ENCODE measurements at regions not wholly inside any gene's neighbourhood (a gene's known extent, or its start where the extent isn't known, plus 50 kb on each side); places are given as distances from the start of the nearest gene placed in this dataset.

DNA sequence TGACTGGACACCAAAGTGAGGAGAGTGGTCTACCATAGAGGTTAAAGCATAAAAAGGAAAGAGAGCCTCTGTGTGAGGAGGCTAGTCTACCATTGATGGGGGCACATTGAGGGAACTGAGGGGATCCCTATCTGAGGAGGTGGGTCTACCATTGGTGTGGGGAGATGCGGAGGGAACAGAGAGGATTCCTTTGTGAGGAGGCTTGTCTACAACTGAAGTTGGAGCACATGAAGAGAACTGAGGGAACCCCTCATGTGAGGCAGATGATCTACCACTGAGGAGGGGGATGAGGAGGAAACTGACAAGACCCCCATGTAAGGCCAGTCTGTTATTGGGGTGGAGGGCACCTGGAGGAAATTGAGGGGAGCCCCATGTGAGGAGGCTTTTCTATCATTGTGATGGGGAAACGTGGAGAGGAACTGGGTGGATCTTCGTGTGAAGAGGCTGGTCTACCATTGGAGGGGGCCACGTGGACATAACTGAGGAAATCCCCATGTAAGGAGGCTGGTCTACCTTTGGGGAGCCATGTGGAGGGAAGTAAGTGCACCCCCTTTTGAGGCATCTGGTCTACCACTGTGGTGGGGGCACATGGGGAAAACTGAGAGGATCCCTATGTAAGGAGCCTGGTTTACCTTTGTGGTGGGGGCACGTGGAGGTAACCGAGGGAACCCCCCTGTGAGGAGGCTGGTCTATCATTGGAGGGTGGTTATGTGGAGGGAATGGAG lies 160.1 kb downstream of the FBLN2 start:
- no peak for TF ChIP-seq CTCF (IDR thresholded peaks at IDR 0.05)
- TF ChIP-seq POLR2A (IDR thresholded peaks at IDR 0.05; ENCODE audit: low read depth): no peak
- TF ChIP-seq POLR2AphosphoS5 (IDR thresholded peaks at IDR 0.05): no peak
- TF ChIP-seq EP300 (IDR thresholded peaks at IDR 0.05): no peak
- peak; percentile 89 for DNase-seq (ENCODE audit: extremely low spot score)
- Histone ChIP-seq H3K27me3 (peaks cover 0 to 17% (median 0%) of the 10 kb centered on the region in 4 donors), H3K9me3 (peaks cover 0 to 14% (median 0%) of the 10 kb centered on the region in 4 donors), H3K4me3 (no peak overlapping the region), H3K4me1 (no peaks in the 10 kb centered on the region), H3K36me3 (no peaks in the 10 kb centered on the region), H3K27ac (replicated peaks in 1 of 4) (no peak overlapping the region)
- 74% methylated on average over 6 of the region's 6 CpGs for WGBS
- intact Hi-C loops (cut with DNase I): no loop called here

DNA sequence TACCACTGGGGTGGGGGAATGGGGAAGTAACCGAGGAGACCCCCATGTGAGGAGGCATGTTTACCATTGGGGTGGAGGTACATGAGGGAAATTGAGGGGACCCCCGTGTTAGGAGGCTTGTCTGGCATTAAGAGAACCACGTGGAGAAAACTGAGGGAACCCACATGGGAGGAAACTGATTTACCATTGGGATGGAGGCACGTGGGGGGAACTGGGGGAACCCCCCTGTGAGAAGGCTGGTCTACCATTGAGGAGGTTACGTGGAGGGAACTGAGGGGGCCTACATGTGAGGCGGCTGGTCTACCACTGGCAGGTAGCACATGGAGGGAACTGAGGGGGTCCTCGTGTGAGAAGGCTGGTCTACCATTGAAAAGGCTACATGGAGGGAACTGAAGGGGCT lies 159.4 kb downstream of the FBLN2 start:
- TF ChIP-seq POLR2AphosphoS5 (IDR thresholded peaks at IDR 0.05): no peak
- TF ChIP-seq EP300 (IDR thresholded peaks at IDR 0.05): no peak
- 79% methylated on average over 7 of the region's 7 CpGs for WGBS
- H3K4me3 ChIP-seq: no peak overlapping the region
- no peaks in the 10 kb centered on the region for H3K36me3 ChIP-seq
- intact Hi-C loops (cut with DNase I): no loop called here
- peaks cover 0 to 13% (median 0%) of the 10 kb centered on the region in 4 donors for H3K9me3 ChIP-seq
- no peaks in the 10 kb centered on the region for H3K4me1 ChIP-seq
- peaks cover 0 to 24% (median 0%) of the 10 kb centered on the region in 4 donors for H3K27me3 ChIP-seq
- H3K27ac ChIP-seq (replicated peaks in 1 of 4): no peak overlapping the region
- DNase-seq (ENCODE audit: extremely low spot score): no peak

DNA sequence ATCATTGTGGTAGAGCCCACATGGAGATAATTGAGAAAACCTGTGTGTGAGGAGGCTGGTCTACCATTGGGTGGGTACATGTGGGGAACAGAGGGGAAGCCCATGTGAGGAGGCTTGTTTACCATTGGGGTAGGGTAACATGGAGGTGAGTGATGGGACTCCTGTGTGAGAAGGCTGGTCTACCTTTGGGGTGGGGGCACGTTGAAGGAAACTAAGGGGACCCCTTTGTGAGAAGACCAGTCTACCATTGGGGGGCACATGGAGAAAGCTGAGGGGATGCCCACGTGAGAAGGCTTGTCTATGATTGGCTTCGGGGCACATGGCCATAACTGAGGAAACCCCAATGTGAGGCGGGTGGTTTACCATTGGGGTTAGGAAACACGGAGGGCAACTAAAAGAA lies 158.5 kb downstream of the FBLN2 start:
- peaks cover 0 to 6% (median 0%) of the 10 kb centered on the region in 4 donors for H3K9me3 ChIP-seq
- WGBS: 86% methylated on average over 5 of the region's 5 CpGs
- no peak overlapping the region for H3K4me3 ChIP-seq
- peaks cover 0 to 29% (median 0%) of the 10 kb centered on the region in 4 donors for H3K27me3 ChIP-seq
- no peak for DNase-seq (ENCODE audit: extremely low spot score)
- H3K27ac ChIP-seq (replicated peaks in 1 of 4): no peak overlapping the region
- no peaks in the 10 kb centered on the region for H3K36me3 ChIP-seq
- no peaks in the 10 kb centered on the region for H3K4me1 ChIP-seq
- TF ChIP-seq CTCF (IDR thresholded peaks at IDR 0.05) (no peak), POLR2AphosphoS5 (IDR thresholded peaks at IDR 0.05) (no peak), POLR2A (IDR thresholded peaks at IDR 0.05; ENCODE audit: low read depth) (no peak), EP300 (IDR thresholded peaks at IDR 0.05) (no peak)
- intact Hi-C loops (cut with DNase I): no loop called here

- Histone ChIP-seq H3K9me3 (peaks cover 0 to 6% (median 0%) of the 10 kb centered on the region in 4 donors), H3K4me1 (no peaks in the 10 kb centered on the region), H3K27me3 (peaks cover 0 to 34% (median 0%) of the 10 kb centered on the region in 4 donors), H3K36me3 (no peaks in the 10 kb centered on the region), H3K4me3 (no peak overlapping the region), H3K27ac (replicated peaks in 1 of 4) (no peak overlapping the region)
- WGBS: 81% methylated on average over 4 of the region's 4 CpGs
- intact Hi-C loops (cut with DNase I): no loop called here
- no peak for DNase-seq (ENCODE audit: extremely low spot score)
- TF ChIP-seq POLR2A (IDR thresholded peaks at IDR 0.05; ENCODE audit: low read depth) (no peak), CTCF (IDR thresholded peaks at IDR 0.05) (no peak), EP300 (IDR thresholded peaks at IDR 0.05) (no peak), POLR2AphosphoS5 (IDR thresholded peaks at IDR 0.05) (no peak)
Measured at GRCh38 chr3:13706886-13707285, 158.0 kb downstream of the FBLN2 start.

GRCh38 chr3:13706451-13706850 lies 157.5 kb downstream of the FBLN2 start:
- Histone ChIP-seq H3K27ac (replicated peaks in 1 of 4) (no peak overlapping the region), H3K4me3 (no peak overlapping the region), H3K27me3 (peaks cover 0 to 37% (median 1%) of the 10 kb centered on the region in 4 donors), H3K4me1 (no peaks in the 10 kb centered on the region), H3K36me3 (no peaks in the 10 kb centered on the region), H3K9me3 (peaks cover 0 to 6% (median 0%) of the 10 kb centered on the region in 4 donors)
- intact Hi-C loops (cut with DNase I): no loop called here
- 78% methylated on average over 2 of the region's 2 CpGs for WGBS
- no peak for DNase-seq (ENCODE audit: extremely low spot score)
- no peak for TF ChIP-seq POLR2AphosphoS5 (IDR thresholded peaks at IDR 0.05)
- TF ChIP-seq POLR2A (IDR thresholded peaks at IDR 0.05; ENCODE audit: low read depth): no peak
